ENCODE measurements at regions not wholly inside any gene's neighbourhood (a gene's known extent, or its start where the extent isn't known, plus 50 kb on each side); places are given as distances from the start of the nearest gene placed in this dataset.

- Histone ChIP-seq H3K27ac (no peak overlapping the region), H3K4me3 (no peak overlapping the region), H3K36me3 (no peaks in the 10 kb centered on the region), H3K9me3 (peaks cover 0 to 8% (median 0%) of the 10 kb centered on the region in 3 donors), H3K4me1 (no peaks in the 10 kb centered on the region), H3K27me3 (no peaks in the 10 kb centered on the region)
- no peak for TF ChIP-seq CTCF (IDR thresholded peaks at IDR 0.05)
- TF ChIP-seq POLR2A (IDR thresholded peaks at IDR 0.05), result no peak
- 49 to 54% methylated on average over 2 of the region's 3 CpGs for WGBS, 2 donors
- intact Hi-C loops (cut with DNase I), result no loop called here
- no peak for DNase-seq
Measured at GRCh38 chr2:34547900-34548299, 948.8 kb upstream of the FAM98A start.

GRCh38 chr2:34547340-34547739, 948.2 kb upstream of the FAM98A start:
- TF ChIP-seq CTCF (IDR thresholded peaks at IDR 0.05) (no peak), POLR2A (IDR thresholded peaks at IDR 0.05) (no peak)
- no peak overlapping the region for H3K4me3 ChIP-seq
- peaks cover 0 to 8% (median 0%) of the 10 kb centered on the region in 3 donors for H3K9me3 ChIP-seq
- no peaks in the 10 kb centered on the region for H3K4me1 ChIP-seq
- H3K27ac ChIP-seq, result no peak overlapping the region
- WGBS, 2 donors, result 60 to 76% methylated on average over 1 to 3 of the region's 4 CpGs
- intact Hi-C loops (cut with DNase I), result no loop called here
- no peaks in the 10 kb centered on the region for H3K27me3 ChIP-seq
- no peak for DNase-seq
- no peaks in the 10 kb centered on the region for H3K36me3 ChIP-seq

DNA sequence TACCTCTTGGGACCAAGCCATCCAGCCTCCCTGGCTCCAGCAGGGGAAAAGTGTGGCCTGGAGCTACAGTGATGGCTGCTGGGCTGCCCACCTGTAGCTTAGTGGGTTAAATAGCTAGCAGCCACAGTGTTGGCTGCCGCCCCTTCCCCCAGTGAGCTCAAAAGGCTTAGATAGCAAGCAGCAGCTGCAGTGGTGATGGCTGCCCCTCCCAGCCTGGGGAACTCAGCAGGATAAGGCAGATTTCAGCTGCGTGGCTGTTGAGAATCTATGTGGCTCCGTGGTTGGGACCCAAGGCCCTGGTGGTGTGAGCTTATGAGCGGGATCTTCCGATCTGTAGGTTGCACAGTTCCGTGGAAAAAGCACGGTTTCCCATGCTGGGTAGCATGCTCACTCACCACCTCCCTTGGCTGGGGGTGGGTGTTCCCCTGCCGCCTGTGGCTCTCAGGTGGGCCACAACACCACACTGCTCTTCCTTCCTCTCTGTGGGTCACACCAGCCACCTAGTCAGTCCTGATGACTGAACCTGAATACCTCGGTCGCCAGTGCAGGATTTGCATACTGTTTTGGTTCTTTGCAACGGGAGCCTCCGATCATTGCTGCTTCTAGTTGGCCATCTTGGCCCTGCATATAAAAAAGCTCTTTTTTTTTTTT, 946.5 kb upstream of the FAM98A start:
- Histone ChIP-seq H3K36me3 (no peaks in the 10 kb centered on the region), H3K9me3 (peaks cover 0 to 8% (median 0%) of the 10 kb centered on the region in 3 donors), H3K27ac (no peak overlapping the region), H3K27me3 (no peaks in the 10 kb centered on the region), H3K4me3 (no peak overlapping the region), H3K4me1 (no peaks in the 10 kb centered on the region)
- TF ChIP-seq CTCF (IDR thresholded peaks at IDR 0.05) (no peak), POLR2A (IDR thresholded peaks at IDR 0.05) (no peak)
- intact Hi-C loops (cut with DNase I), result no loop called here
- WGBS, 2 donors, result 76 to 93% methylated on average over 5 to 6 of the region's 12 CpGs
- no peak for DNase-seq

- Histone ChIP-seq H3K36me3 (no peaks in the 10 kb centered on the region), H3K27ac (no peak overlapping the region), H3K4me1 (no peaks in the 10 kb centered on the region), H3K9me3 (peaks cover 0 to 3% (median 0%) of the 10 kb centered on the region in 3 donors), H3K27me3 (no peaks in the 10 kb centered on the region), H3K4me3 (no peak overlapping the region)
- TF ChIP-seq POLR2A (IDR thresholded peaks at IDR 0.05), result no peak
- no peak for TF ChIP-seq CTCF (IDR thresholded peaks at IDR 0.05)
- intact Hi-C loops (cut with DNase I), result no loop called here
- WGBS, 2 donors, result 47% methylated on average over 3 of the region's 3 CpGs
- DNase-seq, result no peak
Measured at GRCh38 chr2:34534761-34535160, 935.7 kb upstream of the FAM98A start.

GRCh38 chr2:34534341-34534740, 935.2 kb upstream of the FAM98A start:
- no peak for DNase-seq
- Histone ChIP-seq H3K9me3 (no peaks in the 10 kb centered on the region), H3K27ac (no peak overlapping the region), H3K4me3 (no peak overlapping the region), H3K4me1 (no peaks in the 10 kb centered on the region), H3K36me3 (no peaks in the 10 kb centered on the region), H3K27me3 (no peaks in the 10 kb centered on the region)
- intact Hi-C loops (cut with DNase I), result no loop called here
- 86 to 90% methylated on average over 1 of the region's 1 CpG for WGBS, 2 donors
- no peak for TF ChIP-seq CTCF (IDR thresholded peaks at IDR 0.05)
